Pancreas (tissue), 10 donors: ENCODE measurements at regions not wholly inside any gene's neighbourhood (a gene's known extent, or its start where the extent isn't known, plus 50 kb on each side); places are given as distances from the start of the nearest gene placed in this dataset.

Experiments used
- ATAC-seq, 4 donors: fragments of 200-7000 bp; cut with Tn5 transposase; one replicate each; pipeline versions ENCODE4 v1.8.0 to v1.9.1; 2020; ENCODE audit warnings: mild to moderate bottlenecking in 4 of 4, moderate library complexity in 4 of 4
- DNase-seq, 6 donors: peaks; one replicate each; pipeline ENCODE4 v3.0.0-alpha.2; 2020
- FAIRE-seq: peaks from 2 replicates; lab custom pipeline; 2012; peaks lifted over from hg19 to GRCh38; lab: Jason Lieb, UNC
- H3K27ac ChIP-seq, 4 donors: fragments of 200-600 bp; sonication (generic); 1 replicate in 3 of 4; 2 replicates in 1 of 4; pipeline versions ENCODE4 v1.5.0 to v1.8.0; 2020
- H3K27me3 ChIP-seq, 4 donors: fragments of 200-600 bp; one replicate each; pipeline ENCODE4 v1.8.0; 2021
- H3K36me3 ChIP-seq, 3 donors: fragments of 200-600 bp; sonication (generic) in 1 of 3; one replicate each; pipeline versions ENCODE4 v1.5.0 to v1.8.0; 2020 to 2021
- H3K4me1 ChIP-seq, 3 donors: fragments of 200-600 bp; one replicate each; pipeline ENCODE4 v1.8.0; 2021
- H3K4me3 ChIP-seq, 4 donors: fragments of 200-600 bp; sonication (generic) in 2 of 4; one replicate each; pipeline versions ENCODE4 v1.5.0 to v1.8.0; 2020 to 2021
- H3K9me3 ChIP-seq, 4 donors: fragments of 200-600 bp; one replicate each; pipeline ENCODE4 v1.8.0; 2021
- WGBS, 2 donors: extraction: QIAGEN DNeasy Blood & Tissue Kit; methylation state at CpG; one replicate each; pipeline ENCODE4 v1.1.7; 2013; 5-methylcytosine and 5-hydroxymethylcytosine counted together
- intact Hi-C, 3 donors: fragments of 100-400 bp; cut with DNase I; formaldehyde crosslinking; loops; one replicate each; pipeline versions ENCODE4 v1.11.1 to v1.14.2; 2022
- TF ChIP-seq, protein P1 (sequence below), 4 donors: fragments of 200-600 bp; sonication (generic) in 3 of 4; IDR thresholded peaks; one replicate each; pipeline versions ENCODE4 v1.5.0 to v1.8.0; 2021; ENCODE audit warnings: antibody characterized with exemption in 4 of 4
- donor health status: healthy with polysubstance abuse.
- donor health status: DM: no; HTN: no; CAD: no; lungs with moderate emphysema.
- donor health status: DM: no; HTN: no; CAD: no.
- donor health status: control.
- donor health status: control.
- donor health status: Bipolar disorder and iron deficiency.
- donor health status: DM: yes; HTN: yes; CAD: no.
- donor health status: DM: no; HTN: no; CAD: no.
- donor health status: DM: no; HTN: no; CAD: no.
- donor health status: DM: yes; HTN: yes; CAD: no.

DNA sequence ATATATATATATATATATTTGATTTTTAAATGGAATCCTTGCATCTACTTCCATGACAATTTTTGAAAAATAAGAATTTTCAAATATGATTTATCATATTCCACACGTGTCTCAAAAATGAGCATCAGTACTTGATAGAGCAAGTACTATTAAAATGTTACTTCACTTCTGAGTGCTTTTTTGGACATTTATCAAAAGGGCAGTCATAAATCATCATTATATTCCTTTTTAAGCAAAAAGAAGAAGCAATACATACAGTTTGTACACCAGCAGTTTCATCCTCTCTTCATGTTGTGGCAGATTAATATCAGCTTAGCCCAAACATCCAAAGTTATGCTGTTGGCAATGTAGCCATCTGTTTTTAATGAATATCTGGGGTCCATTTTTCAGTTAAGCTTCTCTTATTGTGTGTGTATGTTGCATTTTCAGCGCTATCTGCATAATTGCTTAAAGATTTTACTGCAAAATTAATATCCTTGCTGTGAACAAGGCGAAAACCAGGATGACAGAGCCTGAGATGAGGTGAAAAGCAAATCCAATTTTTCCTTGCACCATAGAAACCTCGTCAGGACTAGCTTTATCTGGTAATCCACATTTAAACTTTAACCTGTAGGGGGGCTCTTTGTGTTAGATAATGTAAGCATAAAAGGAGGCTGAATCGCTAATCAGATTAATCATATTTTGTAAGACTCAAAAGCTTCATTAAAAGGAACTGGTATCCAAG, 604.9 kb upstream of the AGTR1 start:
- DNase-seq (no peak), ATAC-seq (no peak), FAIRE-seq (no peak)
- intact Hi-C loops = no loop called here
- Histone ChIP-seq H3K4me1 (no peaks in the 10 kb centered on the region), H3K27ac (no peak overlapping the region), H3K27me3 (no peaks in the 10 kb centered on the region), H3K36me3 (no peaks in the 10 kb centered on the region), H3K9me3 (no peaks in the 10 kb centered on the region), H3K4me3 (no peak overlapping the region)
- TF ChIP-seq, protein P1, sequence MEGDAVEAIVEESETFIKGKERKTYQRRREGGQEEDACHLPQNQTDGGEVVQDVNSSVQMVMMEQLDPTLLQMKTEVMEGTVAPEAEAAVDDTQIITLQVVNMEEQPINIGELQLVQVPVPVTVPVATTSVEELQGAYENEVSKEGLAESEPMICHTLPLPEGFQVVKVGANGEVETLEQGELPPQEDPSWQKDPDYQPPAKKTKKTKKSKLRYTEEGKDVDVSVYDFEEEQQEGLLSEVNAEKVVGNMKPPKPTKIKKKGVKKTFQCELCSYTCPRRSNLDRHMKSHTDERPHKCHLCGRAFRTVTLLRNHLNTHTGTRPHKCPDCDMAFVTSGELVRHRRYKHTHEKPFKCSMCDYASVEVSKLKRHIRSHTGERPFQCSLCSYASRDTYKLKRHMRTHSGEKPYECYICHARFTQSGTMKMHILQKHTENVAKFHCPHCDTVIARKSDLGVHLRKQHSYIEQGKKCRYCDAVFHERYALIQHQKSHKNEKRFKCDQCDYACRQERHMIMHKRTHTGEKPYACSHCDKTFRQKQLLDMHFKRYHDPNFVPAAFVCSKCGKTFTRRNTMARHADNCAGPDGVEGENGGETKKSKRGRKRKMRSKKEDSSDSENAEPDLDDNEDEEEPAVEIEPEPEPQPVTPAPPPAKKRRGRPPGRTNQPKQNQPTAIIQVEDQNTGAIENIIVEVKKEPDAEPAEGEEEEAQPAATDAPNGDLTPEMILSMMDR (IDR thresholded peaks at IDR 0.05) = no peak
- WGBS, 2 donors = 53 to 60% methylated on average over 5 of the region's 5 CpGs

DNA sequence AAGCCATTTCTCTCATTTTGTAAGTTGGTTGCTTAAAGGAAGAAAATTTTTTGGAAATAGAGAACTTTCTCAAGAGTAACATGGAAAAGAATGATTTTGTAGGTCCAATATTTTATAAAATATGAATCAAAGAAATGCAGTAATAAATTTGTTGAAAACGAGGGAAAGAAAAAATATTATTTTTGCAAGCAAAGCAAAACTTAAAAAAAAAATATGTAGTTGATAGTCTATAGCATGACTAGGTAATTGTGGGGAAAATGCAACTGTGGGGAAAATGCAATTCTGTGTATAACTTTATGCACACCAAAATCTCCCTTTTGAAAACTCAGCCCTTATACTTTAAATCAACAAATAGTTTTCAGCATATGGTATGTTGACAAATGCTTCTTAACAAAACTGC, 604.0 kb upstream of the AGTR1 start:
- TF ChIP-seq, protein P1 (IDR thresholded peaks at IDR 0.05) = no peak
- DNase-seq = no peak
- WGBS, 2 donors = 38 to 51% methylated on average over 1 of the region's 1 CpG
- Histone ChIP-seq H3K4me1 (no peaks in the 10 kb centered on the region), H3K9me3 (no peaks in the 10 kb centered on the region), H3K36me3 (no peaks in the 10 kb centered on the region), H3K4me3 (no peak overlapping the region), H3K27ac (no peak overlapping the region), H3K27me3 (no peaks in the 10 kb centered on the region)
- no peak for ATAC-seq
- intact Hi-C loops = no loop called here
- FAIRE-seq = no peak

DNA sequence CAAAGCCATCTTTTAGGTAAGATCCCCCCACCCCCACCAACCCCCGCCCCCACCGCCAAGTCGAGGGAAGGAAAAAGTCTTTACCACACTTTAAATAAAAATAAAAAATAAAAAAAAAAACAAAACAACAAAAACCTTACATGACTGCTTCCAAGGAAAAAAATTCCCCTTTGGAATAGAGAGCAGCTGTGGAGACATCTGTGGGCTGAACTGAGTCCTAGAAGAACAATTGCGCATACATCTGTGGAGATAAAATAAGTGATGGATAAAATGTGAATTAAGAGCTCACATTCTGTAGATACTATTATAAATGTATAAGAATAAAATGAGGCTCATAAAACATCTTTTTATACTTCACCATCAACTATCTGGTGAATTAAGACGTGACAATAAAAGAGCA, 601.7 kb upstream of the AGTR1 start:
- no peak overlapping the region for H3K27ac ChIP-seq
- H3K4me1 ChIP-seq = no peaks in the 10 kb centered on the region
- H3K4me3 ChIP-seq = no peak overlapping the region
- no peaks in the 10 kb centered on the region for H3K36me3 ChIP-seq
- ATAC-seq = no peak
- intact Hi-C loops = no loop called here
- FAIRE-seq = no peak
- TF ChIP-seq, protein P1 (IDR thresholded peaks at IDR 0.05) = no peak
- no peak for DNase-seq
- no peaks in the 10 kb centered on the region for H3K27me3 ChIP-seq
- 62 to 68% methylated on average over 5 of the region's 5 CpGs for WGBS, 2 donors
- H3K9me3 ChIP-seq = no peaks in the 10 kb centered on the region

DNA sequence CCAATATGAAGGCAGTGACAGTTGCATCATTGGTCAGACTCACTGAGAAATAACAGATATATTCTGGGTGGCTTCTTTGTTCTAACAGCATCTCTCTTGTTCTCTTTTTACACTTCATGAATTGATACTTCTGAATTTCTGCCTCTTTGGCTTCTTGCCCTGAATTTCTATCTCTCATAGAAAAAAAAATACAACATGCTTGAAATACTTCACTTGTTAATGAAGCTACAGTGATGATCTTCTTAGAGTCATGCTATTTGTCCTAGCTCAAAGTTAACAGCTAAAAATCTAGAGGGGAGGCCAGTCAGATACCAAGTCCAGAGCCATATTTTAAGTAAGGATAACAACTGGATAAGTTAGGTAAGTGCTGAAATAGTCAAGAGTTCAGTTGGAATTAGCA, 597.2 kb upstream of the AGTR1 start:
- TF ChIP-seq, protein P1 (IDR thresholded peaks at IDR 0.05) = no peak
- intact Hi-C loops = no loop called here
- DNase-seq (no peak), ATAC-seq (no peak), FAIRE-seq (no peak)
- Histone ChIP-seq H3K36me3 (no peaks in the 10 kb centered on the region), H3K4me3 (no peak overlapping the region), H3K9me3 (no peaks in the 10 kb centered on the region), H3K27ac (no peak overlapping the region), H3K27me3 (no peaks in the 10 kb centered on the region), H3K4me1 (no peaks in the 10 kb centered on the region)

DNA sequence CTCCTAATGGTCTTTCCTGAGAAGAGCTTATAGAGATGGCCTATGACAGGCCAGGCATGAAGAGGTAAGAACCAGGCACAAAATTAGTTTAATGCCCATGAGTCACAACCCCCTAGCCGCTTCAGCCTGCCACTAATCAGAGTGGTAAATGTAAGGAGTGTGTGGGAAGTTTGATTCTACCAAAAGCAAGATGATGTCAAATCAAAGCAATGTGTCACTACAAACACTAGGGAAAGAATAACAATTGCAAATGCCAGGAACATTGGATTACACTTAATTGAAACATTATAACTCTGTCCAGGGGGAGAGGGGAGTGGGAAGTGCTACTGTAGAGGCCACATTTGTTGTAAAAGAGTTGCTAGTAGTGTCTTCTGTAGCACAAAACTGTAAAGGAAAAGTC, 596.6 kb upstream of the AGTR1 start:
- H3K27me3 ChIP-seq = no peaks in the 10 kb centered on the region
- H3K27ac ChIP-seq = no peak overlapping the region
- no peaks in the 10 kb centered on the region for H3K4me1 ChIP-seq
- no peak overlapping the region for H3K4me3 ChIP-seq
- DNase-seq (no peak), FAIRE-seq (no peak), ATAC-seq (no peak)
- 78 to 85% methylated on average over 1 of the region's 1 CpG for WGBS, 2 donors
- H3K36me3 ChIP-seq = no peaks in the 10 kb centered on the region
- no peaks in the 10 kb centered on the region for H3K9me3 ChIP-seq
- TF ChIP-seq, protein P1 (IDR thresholded peaks at IDR 0.05) = no peak
- intact Hi-C loops = no loop called here
